Left lung (tissue), 4 donors: ENCODE measurements at regions not wholly inside any gene's neighbourhood (a gene's known extent, or its start where the extent isn't known, plus 50 kb on each side); places are given as distances from the start of the nearest gene placed in this dataset.

Experiments used
- ATAC-seq: fragments of 200-7000 bp; cut with Tn5 transposase; one replicate; pipeline ENCODE4 v1.9.1; 2020; ENCODE audit warnings: moderate library complexity
- DNase-seq, 4 donors: peaks; one replicate each; pipeline ENCODE4 v3.0.0-alpha.2; 2013 to 2020
- H3K27ac ChIP-seq, 2 donors: fragments of 200-600 bp; sonication (generic) in 1 of 2; one replicate each; pipeline versions ENCODE4 v1.5.0 to v1.8.0; 2020 to 2021
- H3K27me3 ChIP-seq, 2 donors: fragments of 200-600 bp; sonication (generic) in 1 of 2; one replicate each; pipeline versions ENCODE4 v1.5.0 to v1.8.0; 2020 to 2021
- H3K36me3 ChIP-seq, 2 donors: fragments of 200-600 bp; sonication (generic) in 1 of 2; one replicate each; pipeline versions ENCODE4 v1.5.0 to v1.8.0; 2020 to 2021
- H3K4me1 ChIP-seq, 2 donors: fragments of 200-600 bp; one replicate each; pipeline ENCODE4 v1.8.0; 2021
- H3K4me3 ChIP-seq, 2 donors: fragments of 200-600 bp; sonication (generic) in 1 of 2; one replicate each; pipeline versions ENCODE4 v1.5.0 to v1.8.0; 2020 to 2021; ENCODE audit warnings: mild to moderate bottlenecking in 1 of 2
- H3K9me3 ChIP-seq, 2 donors: fragments of 200-600 bp; sonication (generic) in 1 of 2; one replicate each; pipeline versions ENCODE4 v1.5.0 to v1.8.0; 2020 to 2021
- intact Hi-C, 2 donors: fragments of 100-400 bp; cut with DNase I; formaldehyde crosslinking; loops; one replicate each; pipeline versions ENCODE4 v1.11.2 to v1.14.2; 2022
- TF ChIP-seq, protein P1 (sequence below), 2 donors: fragments of 200-600 bp; sonication (generic) in 1 of 2; IDR thresholded peaks; one replicate each; pipeline versions ENCODE4 v1.5.0 to v1.8.0; 2021; ENCODE audit warnings: antibody characterized with exemption in 2 of 2
- donor health status: DM: no; HTN: yes; CAD: no.
- donor health status: DM: no; HTN: no; CAD: no.

DNA sequence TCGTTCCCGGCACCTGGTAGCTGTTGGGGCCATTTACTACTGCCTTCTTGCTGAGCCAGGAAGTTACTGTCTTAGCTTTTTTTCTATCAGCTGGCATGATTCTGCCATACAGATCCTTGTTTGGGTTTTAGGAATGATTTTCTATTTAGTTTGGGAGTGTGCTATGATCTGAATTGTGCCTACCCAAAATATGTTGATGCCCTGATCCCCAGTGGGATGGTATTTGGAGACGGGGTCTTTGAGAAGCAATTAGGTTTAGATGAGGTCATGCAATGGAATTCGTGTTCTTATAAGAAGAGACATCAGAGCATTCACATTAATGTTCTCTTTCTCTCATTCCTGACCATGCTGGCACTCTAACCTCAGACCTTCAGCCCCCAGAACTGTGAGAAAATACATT is 59.4 kb upstream of the HS3ST2 start:
- TF ChIP-seq, protein P1, sequence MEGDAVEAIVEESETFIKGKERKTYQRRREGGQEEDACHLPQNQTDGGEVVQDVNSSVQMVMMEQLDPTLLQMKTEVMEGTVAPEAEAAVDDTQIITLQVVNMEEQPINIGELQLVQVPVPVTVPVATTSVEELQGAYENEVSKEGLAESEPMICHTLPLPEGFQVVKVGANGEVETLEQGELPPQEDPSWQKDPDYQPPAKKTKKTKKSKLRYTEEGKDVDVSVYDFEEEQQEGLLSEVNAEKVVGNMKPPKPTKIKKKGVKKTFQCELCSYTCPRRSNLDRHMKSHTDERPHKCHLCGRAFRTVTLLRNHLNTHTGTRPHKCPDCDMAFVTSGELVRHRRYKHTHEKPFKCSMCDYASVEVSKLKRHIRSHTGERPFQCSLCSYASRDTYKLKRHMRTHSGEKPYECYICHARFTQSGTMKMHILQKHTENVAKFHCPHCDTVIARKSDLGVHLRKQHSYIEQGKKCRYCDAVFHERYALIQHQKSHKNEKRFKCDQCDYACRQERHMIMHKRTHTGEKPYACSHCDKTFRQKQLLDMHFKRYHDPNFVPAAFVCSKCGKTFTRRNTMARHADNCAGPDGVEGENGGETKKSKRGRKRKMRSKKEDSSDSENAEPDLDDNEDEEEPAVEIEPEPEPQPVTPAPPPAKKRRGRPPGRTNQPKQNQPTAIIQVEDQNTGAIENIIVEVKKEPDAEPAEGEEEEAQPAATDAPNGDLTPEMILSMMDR (IDR thresholded peaks at IDR 0.05): no peak
- Histone ChIP-seq H3K27ac (no peak overlapping the region), H3K9me3 (peaks cover 0 to 3% of the 10 kb centered on the region in 2 donors), H3K4me3 (no peak overlapping the region), H3K4me1 (no peaks in the 10 kb centered on the region), H3K27me3 (peaks cover 0 to 7% of the 10 kb centered on the region in 2 donors), H3K36me3 (no peaks in the 10 kb centered on the region)
- DNase-seq (no peak), ATAC-seq (no peak)
- intact Hi-C loops: no loop called here

DNA sequence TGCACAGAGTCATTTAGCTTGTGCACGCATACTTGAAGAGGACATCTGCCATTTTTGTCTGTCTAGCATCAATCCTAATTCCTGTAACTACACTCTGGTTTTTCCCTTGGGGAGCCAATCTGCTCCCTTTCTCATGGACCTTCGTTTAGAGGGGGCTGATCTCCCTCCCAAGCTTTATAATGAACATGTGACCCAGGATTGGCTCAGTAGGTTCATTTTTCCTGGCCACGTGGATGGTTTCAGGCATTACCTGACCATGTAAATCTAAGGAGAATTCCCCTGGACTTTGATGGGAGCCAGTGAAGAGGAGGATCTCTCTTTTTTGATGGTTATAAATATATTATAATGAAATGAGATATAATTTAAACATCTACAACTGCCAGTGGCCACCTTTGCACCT is 56.8 kb upstream of the HS3ST2 start:
- Histone ChIP-seq H3K27ac (no peak overlapping the region), H3K36me3 (no peaks in the 10 kb centered on the region), H3K4me3 (no peak overlapping the region), H3K4me1 (no peaks in the 10 kb centered on the region), H3K27me3 (peaks cover 0 to 7% of the 10 kb centered on the region in 2 donors), H3K9me3 (no peaks in the 10 kb centered on the region)
- DNase-seq: no peak
- TF ChIP-seq, protein P1 (IDR thresholded peaks at IDR 0.05): no peak
- intact Hi-C loops: no loop called here
- ATAC-seq: no peak

DNA sequence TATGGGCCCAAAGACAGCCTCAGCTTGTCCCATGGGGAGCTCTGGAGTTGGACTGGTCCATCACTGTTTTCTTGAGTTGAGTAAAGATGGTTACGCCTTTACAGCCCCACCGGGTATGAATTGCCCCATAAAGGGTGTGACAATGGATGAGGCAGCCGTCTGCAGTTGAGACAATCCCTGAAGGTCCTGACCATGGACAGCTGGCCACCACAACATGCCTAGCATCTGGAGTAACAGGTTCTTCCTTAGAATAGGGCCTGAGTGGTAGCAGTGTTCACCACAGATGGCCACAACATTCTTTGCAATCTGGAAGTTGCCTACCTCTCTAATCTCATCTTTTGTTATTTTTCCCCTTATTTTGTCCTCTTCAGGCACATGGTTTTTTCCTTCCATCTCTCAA is 51.5 kb upstream of the HS3ST2 start:
- intact Hi-C loops: no loop called here

DNA sequence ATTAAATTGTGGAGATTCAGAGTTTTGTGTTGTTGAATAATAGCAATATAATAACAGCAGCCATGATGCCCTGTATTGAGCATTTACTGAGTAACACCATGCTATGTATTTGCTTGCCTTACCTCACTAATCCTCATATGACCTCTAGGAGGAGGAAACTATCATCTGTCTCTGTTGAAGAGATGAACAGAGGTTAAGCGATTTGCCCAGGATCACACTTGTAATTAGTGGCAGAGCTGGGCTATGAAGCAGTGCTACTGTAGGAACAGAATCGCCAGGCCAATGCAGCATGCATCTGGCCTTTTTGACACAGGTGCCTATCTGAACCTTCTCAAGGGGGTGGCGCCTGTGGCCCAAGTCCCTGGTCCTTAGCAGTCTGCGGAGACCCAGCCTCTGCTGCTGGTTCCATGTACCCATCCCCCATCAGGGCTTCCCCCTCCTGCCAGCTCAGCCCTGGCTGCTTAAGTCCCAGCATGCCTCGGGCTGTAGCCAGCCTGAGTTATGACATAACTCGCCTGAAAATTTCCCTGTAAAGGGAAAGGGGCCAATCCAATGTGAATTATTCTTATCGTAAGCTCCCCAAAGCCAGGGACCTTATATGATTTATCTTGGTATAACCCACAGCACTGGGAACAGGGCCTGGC is 50.4 kb upstream of the HS3ST2 start:
- H3K9me3 ChIP-seq: no peaks in the 10 kb centered on the region
- H3K36me3 ChIP-seq: no peaks in the 10 kb centered on the region
- no peak for ATAC-seq
- H3K4me3 ChIP-seq: no peak overlapping the region
- H3K27me3 ChIP-seq: no peaks in the 10 kb centered on the region
- H3K4me1 ChIP-seq: no peaks in the 10 kb centered on the region
- DNase-seq: no peak
- H3K27ac ChIP-seq: no peak overlapping the region
- TF ChIP-seq, protein P1 (IDR thresholded peaks at IDR 0.05): no peak
- intact Hi-C loops: no loop called here

More for the DNA sequence above, 51.5 kb upstream of the HS3ST2 start:
- H3K27me3 ChIP-seq: no peaks in the 10 kb centered on the region
- no peaks in the 10 kb centered on the region for H3K9me3 ChIP-seq
- TF ChIP-seq, protein P1 (IDR thresholded peaks at IDR 0.05): no peak
- no peak overlapping the region for H3K27ac ChIP-seq
- H3K4me3 ChIP-seq: no peak overlapping the region
- no peaks in the 10 kb centered on the region for H3K4me1 ChIP-seq
- DNase-seq (no peak), ATAC-seq (no peak)
- no peaks in the 10 kb centered on the region for H3K36me3 ChIP-seq
